ENCODE measurements at regions not wholly inside any gene's neighbourhood (a gene's known extent, or its start where the extent isn't known, plus 50 kb on each side); places are given as distances from the start of the nearest gene placed in this dataset.

DNA sequence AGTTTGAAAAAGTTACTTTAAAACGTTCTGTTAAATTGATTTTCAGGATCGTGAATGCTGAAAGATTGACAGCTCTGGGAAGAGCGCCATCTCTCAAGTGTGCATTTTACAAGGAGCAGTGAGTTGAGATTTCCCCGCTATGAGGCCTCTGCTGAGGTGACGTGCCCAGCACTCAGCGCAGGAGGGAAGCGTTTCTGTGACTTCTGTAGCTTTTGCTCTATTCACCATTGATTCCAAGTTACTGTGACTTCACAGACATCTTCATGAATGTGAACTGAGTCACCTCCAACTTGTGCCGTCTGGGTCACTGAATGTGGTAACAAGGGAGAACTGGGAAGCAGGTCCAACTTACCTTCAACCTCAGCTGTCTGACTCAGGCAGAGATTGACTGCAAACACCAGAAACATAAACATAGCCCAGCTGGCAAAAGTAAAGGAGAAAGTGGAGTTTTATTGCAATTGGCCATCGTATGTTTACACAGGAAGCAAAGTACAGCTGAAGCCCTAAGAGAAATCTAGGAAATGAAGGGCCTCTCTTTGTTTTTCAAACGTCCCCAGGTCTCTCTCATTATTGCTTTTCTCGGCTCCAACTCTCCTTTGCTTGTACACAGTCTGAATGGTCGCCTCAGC, 428.8 kb upstream of the CLINT1 start:
- no peak for DNase-seq

DNA sequence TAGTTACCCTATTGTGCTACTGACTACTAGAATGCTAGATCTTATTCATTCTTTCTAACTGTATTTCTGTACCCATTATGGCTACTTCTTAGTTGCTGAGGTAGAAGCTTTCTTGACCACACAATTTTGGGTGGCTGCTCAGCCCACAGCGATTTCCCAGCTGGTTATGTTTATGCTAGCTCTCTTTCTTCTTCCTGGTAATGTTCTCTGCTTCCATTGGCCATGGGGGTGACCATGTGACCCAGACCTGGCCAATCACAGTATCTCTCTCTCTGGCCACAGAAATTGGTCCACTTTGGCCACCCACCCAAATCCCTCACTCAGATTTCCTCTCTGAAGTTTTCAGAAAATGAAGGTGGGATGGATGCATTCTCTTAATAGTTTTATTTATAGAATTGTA, 427.9 kb upstream of the CLINT1 start:
- DNase-seq, result no peak

DNA sequence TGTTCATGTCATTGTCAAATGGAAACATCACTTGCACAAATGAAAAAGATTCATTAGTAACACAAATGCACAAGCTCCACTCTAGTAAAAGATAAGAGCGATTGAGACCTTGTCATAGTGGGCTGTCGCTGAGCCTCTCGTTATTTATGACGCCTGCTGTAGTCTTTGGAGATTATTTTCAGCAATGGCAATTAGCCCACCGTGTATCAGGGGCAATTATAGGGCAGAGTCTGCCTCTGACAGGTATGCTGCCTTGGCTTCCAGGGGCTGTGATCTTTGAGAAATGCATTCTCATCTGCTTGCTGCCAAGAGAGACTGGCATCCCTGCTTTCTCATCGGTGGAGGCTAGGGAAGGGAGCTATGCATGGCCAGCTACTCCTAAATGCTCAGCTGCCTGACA, 426.8 kb upstream of the CLINT1 start:
- no peak for DNase-seq

DNA sequence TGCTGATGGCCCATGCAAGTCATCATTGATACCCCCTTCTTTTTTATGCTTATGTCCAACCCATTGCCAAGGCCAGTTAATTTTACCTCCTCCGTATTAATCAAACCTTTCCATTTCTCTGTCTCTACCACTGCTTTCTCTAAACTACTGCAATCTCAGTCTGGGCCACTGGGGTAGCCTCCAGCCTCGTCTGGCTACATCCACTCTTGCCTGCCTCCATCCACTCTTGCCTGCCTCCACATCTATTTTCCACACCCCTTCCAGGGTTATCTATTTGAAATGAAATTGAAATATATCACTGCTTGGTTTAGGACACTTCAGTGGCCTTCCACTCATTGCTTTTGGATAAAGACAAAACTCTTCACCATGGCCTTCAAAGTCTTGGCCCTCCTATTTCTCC, 425.3 kb upstream of the CLINT1 start:
- DNase-seq, result no peak

DNA sequence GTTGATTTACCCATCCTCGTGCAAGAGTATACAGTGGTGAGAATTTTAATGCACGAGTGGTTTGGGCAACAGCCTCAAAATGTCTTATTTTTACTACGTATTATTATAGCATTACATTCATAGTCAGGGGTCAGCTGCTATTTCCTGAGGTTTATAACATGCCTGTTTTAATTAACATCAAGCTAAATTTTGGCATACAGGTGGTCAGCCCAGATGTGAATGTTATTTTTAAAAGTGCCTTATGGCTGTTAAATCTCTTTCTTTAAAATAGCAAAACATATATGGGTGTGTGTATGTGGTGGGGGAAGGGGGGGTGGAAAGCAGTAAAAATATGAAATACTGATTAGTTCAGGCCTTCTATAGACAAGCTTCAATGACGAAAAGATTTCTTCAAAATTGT, 424.5 kb upstream of the CLINT1 start:
- DNase-seq, result no peak

DNA sequence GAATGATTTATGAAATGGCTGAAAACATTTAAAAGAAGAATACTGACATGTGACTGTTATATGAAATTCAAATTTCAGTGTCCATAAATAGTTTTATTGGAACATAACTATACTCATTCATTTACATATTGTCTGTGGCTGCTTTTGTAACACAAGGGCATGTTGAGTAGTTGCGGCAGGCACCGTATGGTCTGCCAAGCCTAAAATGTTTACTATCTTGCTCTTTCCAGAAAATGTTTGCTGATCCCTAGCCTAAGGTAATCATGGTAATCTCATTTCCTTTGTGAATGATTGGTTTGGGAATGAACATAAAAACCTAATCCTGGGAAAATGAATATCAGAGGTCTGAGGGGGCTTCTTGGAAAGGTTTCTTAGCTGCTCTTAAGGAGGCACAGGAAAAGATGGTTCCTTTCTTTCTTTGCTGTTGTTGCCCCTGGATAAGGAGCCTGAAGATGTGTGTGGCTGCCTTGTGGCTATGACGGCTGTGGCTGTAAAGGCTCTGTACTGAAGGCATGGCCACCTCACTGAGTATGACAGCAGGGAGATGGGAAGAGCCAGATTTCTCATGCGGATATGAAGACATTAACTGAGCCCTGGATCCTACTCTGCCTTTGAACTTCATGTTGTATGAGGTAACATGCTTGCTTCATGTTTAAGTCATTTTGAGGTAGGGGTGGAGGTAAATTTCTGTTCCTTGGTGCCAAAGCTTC, 419.4 kb upstream of the CLINT1 start:
- DNase-seq, result no peak

DNA sequence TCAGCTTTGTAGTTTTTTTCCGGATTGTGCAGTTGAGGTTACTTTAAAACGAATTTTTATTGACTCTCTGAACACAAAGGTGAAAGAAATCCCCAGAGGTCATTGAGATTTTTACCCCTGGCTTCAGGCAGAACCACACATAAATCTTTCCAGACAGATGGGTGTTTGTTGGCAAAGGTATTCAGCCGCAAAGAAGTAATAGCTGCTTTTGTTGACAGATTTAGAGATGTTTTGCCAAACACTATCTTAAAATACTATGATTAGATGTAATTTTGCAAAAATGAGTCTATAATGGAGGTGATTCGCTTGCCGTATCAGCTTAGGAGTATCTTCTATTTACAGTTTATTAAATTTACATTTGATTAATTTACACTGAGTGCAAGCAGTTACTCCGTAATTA, 418.3 kb upstream of the CLINT1 start:
- peak; percentile 44 for DNase-seq

DNA sequence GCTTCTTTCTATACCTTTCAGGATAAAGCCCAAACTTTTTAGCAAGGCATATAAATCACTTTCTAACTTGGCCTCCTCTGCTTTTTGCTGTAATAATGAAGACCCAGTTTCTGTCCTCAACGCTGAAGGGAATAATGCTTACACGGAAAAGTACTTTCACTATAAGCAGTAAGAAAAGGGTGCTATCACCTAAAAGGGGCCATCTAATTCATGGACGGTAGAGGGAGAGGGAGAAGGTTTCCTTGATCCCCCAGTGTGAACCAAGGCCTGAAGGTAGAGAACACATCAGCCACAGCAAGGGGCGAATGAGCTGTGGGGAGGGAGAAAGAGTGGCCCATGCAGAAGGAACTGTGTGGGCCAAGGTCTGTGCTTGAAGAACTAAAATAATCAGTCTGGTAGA, 417.7 kb upstream of the CLINT1 start:
- no peak for DNase-seq

DNA sequence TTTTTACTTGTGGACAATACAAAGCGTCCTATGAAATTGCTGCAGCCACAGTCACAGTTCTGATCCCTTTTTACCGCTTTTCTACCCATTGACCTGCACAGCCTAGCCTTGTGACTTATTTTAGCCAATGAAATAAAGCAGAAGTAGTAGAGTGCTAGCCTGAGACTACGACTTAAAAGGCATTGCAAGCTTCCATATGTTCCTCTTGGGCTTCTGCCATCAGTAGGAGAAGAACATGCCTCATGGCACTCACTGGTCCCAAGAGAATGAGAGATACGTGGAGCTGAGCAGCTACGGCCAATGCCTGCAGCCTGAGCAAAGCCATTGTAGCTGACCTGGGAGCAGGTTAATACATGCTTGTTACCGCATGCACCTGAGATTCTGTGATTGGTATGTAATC, 416.6 kb upstream of the CLINT1 start:
- DNase-seq, result peak; percentile 63

DNA sequence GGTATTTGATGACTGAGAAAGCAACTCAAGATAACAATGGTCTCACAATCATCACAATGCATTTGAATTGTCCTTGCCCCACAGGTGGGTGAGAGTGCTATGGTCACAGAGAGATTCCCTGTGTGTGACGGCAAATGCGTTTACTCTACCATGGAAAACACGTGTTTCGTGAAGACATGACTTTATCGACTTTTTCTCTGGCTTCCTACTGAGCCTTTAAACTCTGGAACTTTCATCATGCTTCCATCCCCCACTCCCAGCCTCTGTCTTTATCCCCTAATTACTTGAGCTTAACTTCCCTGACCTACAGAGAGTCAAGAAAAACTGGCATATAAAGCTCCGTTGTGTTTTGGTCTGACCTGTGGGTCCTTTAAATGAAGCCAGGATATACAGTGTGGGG, 414.1 kb upstream of the CLINT1 start:
- no peak for DNase-seq

DNA sequence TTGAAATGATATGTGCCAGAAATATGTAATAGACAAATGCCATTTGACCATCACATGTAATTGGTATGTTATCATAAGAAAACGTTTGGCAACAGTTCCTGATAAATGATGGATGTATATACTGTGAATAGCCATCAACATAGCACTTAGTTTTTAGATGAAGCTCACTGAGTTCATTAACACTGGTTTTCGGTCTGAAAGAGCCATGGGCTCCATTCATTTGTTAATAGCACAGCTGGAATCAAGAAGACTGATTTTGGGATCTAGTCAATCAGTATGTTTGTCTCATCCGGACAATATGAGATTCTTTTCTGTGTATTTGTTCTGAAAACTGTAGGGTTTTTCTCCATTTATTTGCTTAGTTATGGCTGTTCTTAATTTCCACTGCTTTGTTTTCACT, 413.5 kb upstream of the CLINT1 start:
- no peak for DNase-seq

DNA sequence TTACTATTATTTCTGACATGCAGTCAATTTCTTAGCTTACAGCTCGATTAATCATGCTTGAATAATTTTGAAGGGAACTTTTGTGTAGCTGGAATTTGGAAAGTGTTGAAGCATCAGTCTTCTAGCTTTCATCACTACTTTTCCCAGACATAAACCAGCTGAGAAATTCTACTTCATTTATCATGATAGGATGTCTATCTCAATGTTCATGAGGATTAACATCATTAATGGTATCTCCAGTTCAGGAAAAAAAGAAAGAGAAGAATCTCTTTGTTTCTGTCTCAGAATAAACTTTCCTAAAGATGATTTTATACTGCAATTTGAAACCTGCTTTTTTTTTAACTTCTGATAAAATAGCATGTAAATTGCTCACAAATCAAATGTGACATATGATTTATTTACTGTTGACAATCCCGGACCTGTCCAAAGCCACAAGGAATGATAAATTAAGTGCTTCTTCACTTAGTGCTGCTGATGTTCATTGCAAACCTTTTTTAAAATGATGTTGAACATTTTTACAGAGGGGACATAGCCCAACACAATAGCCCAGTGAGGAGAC, 412.1 kb upstream of the CLINT1 start:
- DNase-seq, result no peak

DNA sequence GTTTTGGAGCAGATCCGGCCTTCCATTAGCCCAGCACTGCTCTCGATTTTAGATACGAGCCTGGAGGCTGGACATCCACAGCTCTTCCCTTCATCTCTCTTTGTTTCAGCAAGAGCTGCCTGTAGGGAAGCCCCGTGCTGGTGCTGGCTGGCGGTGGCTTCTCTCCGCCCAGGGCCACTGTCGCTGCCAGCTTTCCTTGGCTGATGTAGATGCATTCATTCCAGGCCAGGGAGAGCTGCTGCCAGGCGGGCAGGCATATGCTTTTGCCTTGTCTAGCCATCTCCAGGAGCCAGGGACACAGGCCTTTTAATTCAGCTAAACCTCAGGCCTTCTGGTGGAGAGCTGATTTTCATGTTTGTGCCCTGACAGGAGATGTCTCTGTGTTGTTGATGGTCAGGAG, 409.3 kb upstream of the CLINT1 start:
- DNase-seq, result no peak

DNA sequence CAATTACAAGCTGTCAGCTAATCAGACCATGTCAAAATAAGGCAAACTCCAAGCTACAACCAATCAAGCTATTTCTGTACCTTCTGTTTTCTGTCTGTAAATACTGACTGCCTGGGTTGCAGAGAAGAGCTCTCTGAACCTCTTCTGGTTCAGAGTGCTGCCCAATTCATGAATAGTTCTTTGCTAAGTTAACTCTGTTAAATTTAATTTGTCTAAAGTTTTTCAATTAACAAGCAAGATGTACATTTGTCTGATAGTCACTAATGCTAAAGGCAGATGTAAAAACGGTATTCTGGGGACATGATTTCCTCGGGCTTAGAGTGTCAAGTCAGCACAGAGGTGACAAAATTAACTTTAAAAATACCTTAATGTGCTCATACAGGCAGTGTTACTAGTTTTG, 408.3 kb upstream of the CLINT1 start:
- no peak for DNase-seq

DNA sequence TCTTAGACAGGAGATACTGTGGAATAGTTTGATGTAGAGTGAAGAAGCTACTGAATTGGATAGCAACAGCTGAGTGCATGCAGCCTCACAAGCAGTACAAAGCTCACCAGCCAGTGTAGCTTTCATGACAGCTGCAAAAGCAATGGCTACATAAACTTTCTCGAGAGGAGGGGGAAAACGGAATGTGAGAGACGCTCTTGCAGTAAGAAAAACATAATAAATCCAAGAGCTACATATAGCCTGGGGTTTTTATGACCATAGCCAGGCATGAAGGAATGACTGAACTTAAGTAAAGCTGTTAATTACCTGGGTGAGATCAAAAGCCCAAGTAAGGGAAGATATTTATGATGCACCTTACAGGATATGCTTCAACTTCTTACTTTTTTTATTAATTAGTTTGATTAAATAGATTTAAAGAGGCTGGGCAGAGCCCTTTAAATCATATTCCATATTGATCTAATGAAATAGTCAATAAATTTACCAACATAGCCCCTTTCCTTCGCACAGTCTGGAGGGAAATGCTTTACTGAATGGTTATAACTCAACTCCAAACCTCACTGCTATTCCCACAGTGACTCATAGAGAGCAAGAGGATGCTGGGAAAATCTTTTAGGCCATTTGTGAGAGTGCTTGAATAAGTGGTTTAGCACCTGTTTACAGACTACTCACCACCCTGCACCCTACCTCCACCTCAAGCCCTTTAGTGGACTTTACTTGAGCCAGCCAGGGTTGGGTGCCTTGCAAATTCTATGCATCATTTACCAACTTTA, 407.2 kb upstream of the CLINT1 start:
- DNase-seq, result no peak

DNA sequence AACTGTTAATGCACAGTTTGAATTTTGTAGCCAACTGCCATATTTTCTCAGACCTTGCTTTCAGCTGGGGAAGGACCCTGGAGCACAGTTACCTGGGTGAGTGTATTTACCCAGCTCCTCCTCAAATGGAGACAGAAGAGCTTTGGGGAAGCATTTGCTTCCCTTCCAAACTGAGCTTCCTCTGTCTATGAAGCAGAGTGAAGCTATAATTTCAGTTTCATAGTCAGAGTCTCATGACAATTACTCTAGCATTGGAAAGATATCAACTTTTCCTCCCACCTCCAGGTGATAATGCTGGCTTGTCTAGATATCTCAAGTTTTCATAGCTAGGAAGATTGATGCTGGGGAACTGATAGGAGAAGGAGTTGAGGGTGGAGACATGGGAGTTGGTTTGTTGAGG, 406.4 kb upstream of the CLINT1 start:
- no peak for DNase-seq

DNA sequence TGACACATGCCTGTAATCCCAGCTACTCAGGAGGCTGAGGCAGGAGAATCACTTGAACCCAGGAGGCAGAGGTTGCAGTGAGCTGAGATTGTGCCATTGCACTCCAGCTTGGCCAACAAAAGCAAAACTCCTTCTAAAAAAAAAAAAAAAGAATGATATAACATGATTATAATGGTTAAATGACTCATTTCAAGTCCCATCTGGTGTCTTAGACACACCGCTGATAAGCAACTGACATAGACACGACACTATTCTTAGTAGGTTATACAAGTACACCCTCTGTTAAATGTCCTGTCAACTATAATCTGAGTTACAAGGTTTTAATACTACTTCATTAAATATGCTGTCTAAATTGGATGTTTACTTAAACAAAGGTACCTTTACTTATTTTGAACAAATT, 405.3 kb upstream of the CLINT1 start:
- DNase-seq, result no peak

DNA sequence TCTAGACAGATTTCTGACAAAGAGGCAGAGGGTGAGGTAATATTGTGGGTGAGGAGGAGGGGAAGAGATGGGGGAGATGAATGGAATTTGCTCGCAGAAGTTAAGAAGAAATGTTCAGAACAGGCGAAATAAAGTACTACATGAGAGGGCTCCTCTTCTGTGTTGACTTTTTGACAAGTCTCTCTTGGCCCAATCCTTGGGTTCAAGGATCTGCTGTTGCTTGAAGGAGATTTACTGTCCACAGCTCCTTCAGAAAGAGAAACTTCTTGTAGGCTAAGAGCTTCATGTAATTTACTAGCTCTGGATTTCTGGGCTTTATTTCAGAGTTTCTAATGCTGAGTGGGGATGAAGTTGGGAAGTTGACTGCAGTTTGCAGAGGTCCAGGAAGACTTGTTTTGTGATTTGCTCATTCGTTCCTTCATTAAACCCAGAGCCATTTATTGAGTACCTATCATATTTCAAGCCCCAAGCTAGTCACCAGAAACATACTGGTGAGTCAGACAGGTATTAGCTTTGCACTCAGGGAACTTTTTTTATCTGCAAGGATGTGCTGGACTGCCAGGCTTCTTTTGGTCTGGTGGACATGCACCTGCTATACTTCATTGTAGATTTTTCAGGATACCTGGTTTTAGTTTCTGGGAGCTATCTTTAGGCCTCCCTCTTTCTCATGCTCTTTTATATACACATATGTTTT, 402.9 kb upstream of the CLINT1 start:
- DNase-seq, result no peak

DNA sequence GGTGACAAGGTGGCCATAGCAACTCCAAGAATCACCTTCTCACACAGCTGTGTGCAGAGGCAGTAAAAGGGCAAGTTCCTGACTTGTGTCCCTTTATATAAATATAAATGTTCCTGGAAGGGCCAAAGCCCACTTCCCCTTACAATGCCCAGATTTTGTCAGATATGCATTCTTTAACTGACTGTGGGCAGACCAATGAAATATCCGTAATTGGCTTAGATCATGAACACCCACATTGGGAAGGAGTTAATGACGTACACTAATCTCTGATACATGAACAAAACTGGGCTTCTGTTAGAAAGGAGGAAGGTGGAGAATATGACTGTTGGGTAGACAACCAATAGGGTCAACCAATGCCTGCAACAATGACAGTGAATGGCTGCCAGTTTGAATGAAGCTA, 397.2 kb upstream of the CLINT1 start:
- no peak for DNase-seq

DNA sequence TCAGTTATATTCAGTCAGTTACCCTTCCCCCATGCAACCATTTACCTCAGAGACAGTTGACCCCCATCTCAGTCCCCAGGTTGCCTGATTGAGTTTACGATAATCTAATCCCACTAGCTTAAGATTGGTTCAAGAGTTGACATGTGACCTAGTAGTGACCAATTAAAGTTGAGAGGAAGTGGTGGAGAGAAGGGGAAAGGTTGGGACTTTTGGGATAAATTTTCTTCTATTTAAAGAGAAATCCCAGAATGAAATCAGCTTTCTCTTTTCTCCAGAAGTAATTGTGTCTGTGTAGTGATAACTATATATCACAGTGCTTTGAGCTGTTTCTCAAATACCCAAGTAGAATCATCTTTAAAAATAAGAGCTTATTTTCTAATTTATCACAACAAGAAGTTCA, 396.7 kb upstream of the CLINT1 start:
- no peak for DNase-seq

DNA sequence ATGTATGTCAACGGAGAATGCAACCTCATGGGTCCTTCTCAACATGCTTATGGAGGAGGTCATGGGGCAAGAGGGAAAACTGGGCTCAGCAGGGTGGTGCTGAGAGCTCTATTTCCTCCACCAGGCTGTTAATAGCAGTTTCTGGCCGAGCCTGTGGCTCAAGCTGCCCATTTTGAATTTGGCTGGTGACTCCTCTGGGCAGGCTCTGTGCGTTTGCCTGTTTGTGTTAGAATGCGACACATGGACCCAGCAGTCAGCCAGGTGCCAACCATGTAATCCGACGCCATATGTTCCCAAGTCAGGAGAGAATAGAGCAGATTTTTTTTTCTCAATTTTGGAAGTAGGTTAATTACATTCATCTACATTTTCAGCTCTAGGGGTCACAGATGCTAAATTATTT, 387.7 kb upstream of the CLINT1 start:
- DNase-seq, result peak; percentile 65

DNA sequence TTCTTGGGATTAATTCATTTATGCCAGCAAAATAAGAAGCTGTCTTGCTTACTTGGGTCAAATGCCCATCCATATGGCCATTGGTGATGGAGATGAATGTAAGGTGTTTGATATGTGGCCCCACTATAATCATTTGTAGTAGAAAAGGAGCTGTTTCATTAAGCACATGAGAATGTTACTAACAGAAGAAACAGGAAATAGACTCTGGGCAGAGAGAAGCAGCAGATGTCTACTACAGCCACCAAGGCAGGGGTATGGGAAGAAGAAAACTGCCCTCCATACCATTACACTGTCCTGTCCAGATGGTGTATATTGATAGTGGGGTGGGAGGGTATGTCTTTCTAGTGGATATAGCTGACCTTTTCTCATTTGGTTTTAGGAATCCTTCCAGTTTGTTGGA, 386.6 kb upstream of the CLINT1 start:
- DNase-seq, result no peak

DNA sequence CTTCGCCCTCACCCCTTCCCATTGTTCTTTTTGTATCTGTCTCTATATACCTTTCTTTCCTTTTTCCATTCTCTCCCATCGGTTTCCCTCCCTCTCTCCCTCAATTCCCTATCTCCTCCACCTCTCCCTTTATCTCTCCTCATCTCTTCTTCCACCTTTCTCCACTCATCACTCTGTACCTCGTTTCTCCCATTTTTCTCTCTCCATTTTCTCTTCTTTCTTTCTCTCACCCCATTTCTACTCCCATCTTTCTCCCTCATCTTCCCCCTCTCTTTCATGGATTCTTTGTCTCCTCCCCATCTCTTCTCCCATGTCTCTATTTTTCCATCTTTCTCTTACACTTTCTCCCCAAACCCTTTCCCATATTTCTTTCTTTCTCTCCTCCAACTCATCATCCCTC, 385.9 kb upstream of the CLINT1 start:
- DNase-seq, result no peak
